ENCODE measurements at regions not wholly inside any gene's neighbourhood (a gene's known extent, or its start where the extent isn't known, plus 50 kb on each side); places are given as distances from the start of the nearest gene placed in this dataset.
A peak's percentile ranks its signal among the peaks of the same experiment; 100 is the strongest.

DNA sequence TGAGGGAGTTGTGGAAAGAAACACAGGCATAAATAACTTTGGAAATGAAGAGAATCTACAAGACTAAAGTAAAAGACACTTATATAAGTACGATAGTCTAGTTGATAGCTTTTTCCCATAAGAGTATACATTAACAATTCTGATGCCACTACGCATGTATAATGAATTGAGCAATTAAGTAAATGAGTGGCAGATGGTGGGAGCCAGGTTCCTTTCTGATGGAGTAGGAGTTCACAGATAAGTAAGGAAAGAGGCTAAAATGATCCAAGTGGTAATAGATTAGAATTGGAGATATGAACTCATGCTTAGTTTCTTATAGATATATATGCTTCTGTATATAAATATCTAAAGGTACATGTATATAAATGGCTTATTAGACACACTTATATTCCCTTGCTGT is 368.3 kb downstream of the FAM181B start:
- DNase-seq, result no peak

GRCh38 chr11:82356316-82356715 is 377.3 kb downstream of the FAM181B start:
- DNase-seq, result no peak

- DNase-seq, result no peak
Measured at GRCh38 chr11:82355313-82355823, 378.3 kb downstream of the FAM181B start.

GRCh38 chr11:82326853-82327252 is 406.8 kb downstream of the FAM181B start:
- DNase-seq, result no peak

- DNase-seq, result no peak
Measured at GRCh38 chr11:82321206-82321605, 412.5 kb downstream of the FAM181B start.

GRCh38 chr11:82315093-82315492 is 418.6 kb downstream of the FAM181B start:
- no peak for DNase-seq

- DNase-seq, result no peak
Measured at GRCh38 chr11:82308979-82309378, 424.7 kb downstream of the FAM181B start.

- DNase-seq, result no peak
Measured at GRCh38 chr11:82305123-82305522, 428.5 kb downstream of the FAM181B start.

GRCh38 chr11:82303671-82304070 is 430.0 kb downstream of the FAM181B start:
- DNase-seq, result no peak

GRCh38 chr11:82288471-82288870 is 445.2 kb downstream of the FAM181B start:
- DNase-seq, result no peak

- DNase-seq, result no peak
Measured at GRCh38 chr11:82270870-82271269, 462.8 kb downstream of the FAM181B start.

GRCh38 chr11:82268627-82269026 is 465.0 kb downstream of the FAM181B start:
- DNase-seq, result no peak

GRCh38 chr11:82267186-82267585 is 466.5 kb downstream of the FAM181B start:
- DNase-seq, result no peak

DNA sequence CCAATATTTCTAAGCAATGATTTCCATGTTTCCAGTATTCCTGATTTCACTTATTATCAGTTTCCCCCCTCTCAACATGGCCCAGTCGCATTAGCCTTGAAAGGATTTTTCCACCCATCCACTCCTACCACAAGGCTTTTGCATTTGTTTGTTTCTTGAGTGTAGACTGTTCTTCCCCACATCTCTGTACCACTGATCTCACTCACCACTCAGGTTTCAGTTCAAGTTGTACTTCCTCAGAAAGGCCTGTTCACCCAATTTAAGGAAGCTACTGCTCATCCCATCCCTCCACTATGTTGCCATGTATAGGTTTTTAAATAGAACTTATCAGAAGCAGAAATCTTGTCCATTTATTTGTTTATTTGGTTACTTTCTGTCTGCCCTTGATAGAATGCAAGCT is 472.3 kb downstream of the FAM181B start:
- no peak for DNase-seq

DNA sequence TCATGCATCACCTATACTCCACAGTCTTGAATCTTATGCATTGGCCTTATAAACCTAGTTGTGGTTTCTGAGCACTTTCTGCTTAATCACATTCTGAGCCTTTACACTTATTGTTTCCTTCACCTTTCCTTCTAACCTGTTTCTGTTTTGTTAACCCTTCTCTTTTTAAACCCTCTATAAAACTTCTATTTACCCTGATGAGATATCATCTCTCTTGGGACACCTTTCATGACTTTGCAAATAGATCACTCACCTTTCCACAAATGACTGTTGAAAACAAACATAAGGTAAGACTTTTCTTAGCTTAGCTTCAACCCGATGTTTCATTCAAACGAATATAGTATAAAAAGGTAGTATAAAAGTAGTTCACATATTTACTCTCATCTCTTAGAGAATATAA is 483.6 kb downstream of the FAM181B start:
- no peak for DNase-seq

DNA sequence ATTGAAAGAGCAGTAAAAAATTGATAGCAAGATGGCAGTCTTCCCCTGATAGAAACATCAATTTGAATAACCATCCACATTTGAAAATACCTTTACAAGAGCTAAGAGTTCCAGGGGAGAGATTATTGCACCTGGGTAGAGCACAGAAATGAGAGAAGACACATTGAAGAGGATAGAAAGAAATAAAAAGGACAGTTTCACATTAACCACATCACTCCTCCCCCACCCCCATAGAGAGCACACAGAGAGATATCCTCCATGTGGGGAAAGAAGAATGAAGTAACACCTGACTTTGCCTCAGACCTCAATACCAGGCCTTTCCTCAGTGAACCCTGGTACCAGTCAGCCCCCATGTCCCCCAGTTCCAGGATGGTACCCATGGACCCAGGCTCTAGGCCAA is 486.7 kb downstream of the FAM181B start:
- no peak for DNase-seq

DNA sequence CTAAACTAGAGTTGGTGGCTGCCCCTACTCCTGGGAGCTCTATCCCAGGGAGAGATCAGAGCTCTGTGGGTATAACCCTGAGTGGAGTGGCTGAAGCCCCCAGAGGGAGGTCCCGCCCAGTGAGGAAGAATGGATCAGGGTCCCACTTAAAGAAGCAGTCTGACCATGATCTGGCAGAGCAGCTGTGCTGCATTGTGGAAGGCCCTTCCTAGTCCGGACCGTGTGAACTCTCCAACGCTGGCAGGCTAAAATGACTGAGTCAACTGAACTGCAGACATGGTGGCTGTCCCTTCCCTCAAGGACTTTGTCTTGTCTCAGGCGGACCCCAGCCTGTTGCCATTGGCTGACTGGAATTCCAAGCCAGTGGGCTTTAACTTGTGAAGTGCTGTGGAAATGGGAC is 494.2 kb downstream of the FAM181B start:
- DNase-seq, result no peak

DNA sequence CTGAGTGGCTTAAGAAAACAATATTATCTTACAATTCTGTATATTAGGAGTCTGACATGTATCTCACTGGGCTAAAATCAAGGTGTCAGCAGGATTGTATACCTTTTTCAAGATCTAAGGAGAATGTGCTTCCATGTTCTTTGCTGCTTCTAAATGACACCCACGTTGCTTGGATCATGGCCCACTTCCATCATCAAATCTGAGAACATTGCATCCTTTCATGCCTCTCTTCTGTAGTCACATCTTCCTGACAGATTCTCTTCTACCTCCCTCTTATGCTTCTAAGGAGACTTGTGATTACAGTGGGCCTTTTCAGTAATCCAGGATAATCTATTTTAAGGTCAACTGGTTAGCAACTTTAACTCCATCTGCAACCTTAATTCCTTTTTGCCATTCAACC is 499.4 kb downstream of the FAM181B start:
- no peak for DNase-seq

GRCh38 chr11:82233201-82233600 is 500.5 kb downstream of the FAM181B start:
- DNase-seq, result no peak

DNA sequence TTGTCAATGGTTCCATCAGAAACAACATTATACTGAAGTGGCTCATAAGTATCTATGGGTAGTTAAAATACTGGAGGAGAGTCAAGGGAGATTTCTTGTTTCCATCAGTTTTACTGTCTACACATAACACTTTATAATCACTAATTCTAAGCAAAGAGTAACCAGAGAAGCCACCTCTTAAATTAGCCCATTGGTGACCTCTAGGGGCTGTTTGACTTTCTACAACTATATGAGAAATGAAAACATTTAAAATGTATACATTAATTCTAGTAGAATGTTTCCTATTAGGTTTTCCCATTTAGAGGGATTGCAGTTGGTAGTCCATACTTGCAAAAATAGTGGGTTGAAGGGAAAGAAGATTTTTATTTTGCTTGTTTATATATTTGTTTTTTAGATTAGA is 504.3 kb downstream of the FAM181B start:
- peak; percentile 27 for DNase-seq

- DNase-seq, result no peak
Measured at GRCh38 chr11:82225930-82226329, 507.7 kb downstream of the FAM181B start.

- no peak for DNase-seq
Measured at GRCh38 chr11:82225502-82225901, 508.2 kb downstream of the FAM181B start.

DNA sequence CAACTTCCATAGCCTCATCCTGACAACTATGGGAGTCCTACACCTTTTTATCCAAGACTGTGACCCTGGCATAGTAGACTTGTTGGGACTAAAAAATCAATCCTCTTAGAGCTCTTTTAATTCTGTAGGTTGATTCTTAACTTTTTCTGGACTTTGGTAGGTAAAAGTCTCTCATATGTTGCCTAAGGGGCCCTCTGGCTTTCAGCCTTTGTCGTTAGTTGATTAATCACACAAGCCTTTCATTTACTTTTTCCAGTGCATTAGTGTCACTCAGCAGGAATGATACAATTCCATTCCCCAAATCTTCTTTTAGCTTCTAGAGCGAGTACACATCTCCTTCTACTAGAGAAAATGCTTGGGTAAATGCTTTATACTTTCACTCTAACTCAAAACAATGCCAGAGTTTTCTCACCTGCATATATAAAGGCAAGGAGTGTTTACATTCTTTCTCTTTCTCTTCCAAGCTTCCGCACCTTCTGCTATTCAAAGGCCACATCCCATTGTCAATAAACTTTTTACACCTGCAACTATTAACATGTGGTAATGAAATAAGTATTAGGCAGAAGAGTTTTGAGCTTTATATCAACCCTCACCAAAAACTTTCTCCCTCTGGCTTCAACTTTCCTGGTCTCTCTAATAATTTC is 516.6 kb downstream of the FAM181B start:
- DNase-seq, result no peak

GRCh38 chr11:82210011-82210410 is 523.7 kb downstream of the FAM181B start:
- no peak for DNase-seq

DNA sequence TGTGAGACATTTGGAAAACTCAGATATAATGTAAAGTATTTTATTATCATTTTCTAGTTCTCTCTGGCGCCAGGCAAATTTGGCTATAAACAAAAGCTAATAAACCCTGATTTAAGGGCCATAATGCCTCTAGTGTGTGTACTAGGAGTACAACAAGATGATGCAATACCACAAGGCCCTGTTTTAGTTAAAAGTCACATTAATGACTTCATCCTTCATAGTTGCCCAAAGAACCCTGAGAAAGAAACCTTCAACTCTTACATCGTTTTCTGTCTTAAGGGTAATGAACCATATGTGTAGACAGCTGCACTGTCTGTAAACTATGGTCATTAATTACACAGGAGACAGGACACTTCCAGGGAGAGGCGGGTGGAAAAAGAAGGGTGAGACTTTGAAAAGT is 538.4 kb downstream of the FAM181B start:
- DNase-seq, result no peak
